ENCODE measurements at regions not wholly inside any gene's neighbourhood (a gene's known extent, or its start where the extent isn't known, plus 50 kb on each side); places are given as distances from the start of the nearest gene placed in this dataset.

DNA sequence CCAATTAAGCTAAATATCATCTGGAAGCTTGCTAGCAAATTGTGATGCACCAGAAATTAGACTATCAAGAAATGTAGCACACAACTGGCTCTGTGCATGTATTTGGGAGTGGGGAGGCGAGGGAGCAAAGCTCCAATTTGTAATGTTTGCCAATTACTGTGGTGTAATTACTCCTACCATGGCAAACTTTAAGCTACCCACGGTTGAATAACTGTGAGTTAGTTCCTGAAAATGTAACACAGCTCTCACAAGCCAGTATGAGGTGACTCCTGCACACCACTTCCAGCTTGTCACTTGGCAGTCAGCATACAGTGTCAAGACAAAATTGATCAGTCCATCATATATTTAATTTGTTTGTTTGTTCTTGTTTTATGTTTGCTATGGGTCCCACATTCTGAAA, 141.2 kb downstream of the TM2D1 start:
- H3K9me3 Mint-ChIP-seq = peaks cover 7 to 12% of the 10 kb centered on the region in 2 experiments; a peak in 4 of 5 replicates
- no peaks in the 10 kb centered on the region for H3K27me3 ChIP-seq (ENCODE audit: insufficient read depth, low read length)
- H3K27ac Mint-ChIP-seq = no peak overlapping the region
- H3K79me2 ChIP-seq (ENCODE audit: insufficient read depth, low read length) = no peaks in the 10 kb centered on the region
- no peaks in the 10 kb centered on the region for H4K20me1 ChIP-seq (ENCODE audit: control insufficient read depth, insufficient read depth, insufficient read length)
- no peak overlapping the region for H2BK20ac ChIP-seq (ENCODE audit: low read depth, low read length, poor library complexity, severe bottlenecking)
- no peak overlapping the region for H3K18ac ChIP-seq (ENCODE audit: insufficient read length, low read depth, low read length)
- TF ChIP-seq, protein P1, sequence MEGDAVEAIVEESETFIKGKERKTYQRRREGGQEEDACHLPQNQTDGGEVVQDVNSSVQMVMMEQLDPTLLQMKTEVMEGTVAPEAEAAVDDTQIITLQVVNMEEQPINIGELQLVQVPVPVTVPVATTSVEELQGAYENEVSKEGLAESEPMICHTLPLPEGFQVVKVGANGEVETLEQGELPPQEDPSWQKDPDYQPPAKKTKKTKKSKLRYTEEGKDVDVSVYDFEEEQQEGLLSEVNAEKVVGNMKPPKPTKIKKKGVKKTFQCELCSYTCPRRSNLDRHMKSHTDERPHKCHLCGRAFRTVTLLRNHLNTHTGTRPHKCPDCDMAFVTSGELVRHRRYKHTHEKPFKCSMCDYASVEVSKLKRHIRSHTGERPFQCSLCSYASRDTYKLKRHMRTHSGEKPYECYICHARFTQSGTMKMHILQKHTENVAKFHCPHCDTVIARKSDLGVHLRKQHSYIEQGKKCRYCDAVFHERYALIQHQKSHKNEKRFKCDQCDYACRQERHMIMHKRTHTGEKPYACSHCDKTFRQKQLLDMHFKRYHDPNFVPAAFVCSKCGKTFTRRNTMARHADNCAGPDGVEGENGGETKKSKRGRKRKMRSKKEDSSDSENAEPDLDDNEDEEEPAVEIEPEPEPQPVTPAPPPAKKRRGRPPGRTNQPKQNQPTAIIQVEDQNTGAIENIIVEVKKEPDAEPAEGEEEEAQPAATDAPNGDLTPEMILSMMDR (conservative IDR thresholded peaks at IDR 0.05) = no peak
- H4K5ac ChIP-seq (ENCODE audit: insufficient read length, low read depth, low read length) = no peak overlapping the region
- no peak overlapping the region for H2AK5ac ChIP-seq (ENCODE audit: insufficient read length, low read length)
- H3K14ac ChIP-seq (ENCODE audit: insufficient read depth, low read length) = no peak overlapping the region
- no peak overlapping the region for H3K4me2 ChIP-seq (ENCODE audit: insufficient read depth, insufficient read length, low read length)
- no peak overlapping the region for H2BK120ac ChIP-seq (ENCODE audit: low read depth, low read length, poor library complexity, severe bottlenecking)
- no peaks in the 10 kb centered on the region for H3K4me1 ChIP-seq (ENCODE audit: insufficient read depth, low read length)
- H3K27ac ChIP-seq (ENCODE audit: insufficient read length, low read depth, low read length) = no peak overlapping the region
- no peak overlapping the region for H2BK15ac ChIP-seq (ENCODE audit: low read depth, low read length)
- H4K8ac ChIP-seq (replicated peaks; ENCODE audit: insufficient read length, low read depth, low read length) = no peak overlapping the region
- H3K4me1 Mint-ChIP-seq = peaks cover 8 to 17% of the 10 kb centered on the region in 2 experiments
- H3K9me3 ChIP-seq (ENCODE audit: control insufficient read depth, low read depth, low read length) = no peaks in the 10 kb centered on the region
- H3K56ac ChIP-seq (ENCODE audit: insufficient read length, low read depth, low read length) = no peak overlapping the region
- H3K4ac ChIP-seq (ENCODE audit: low read depth, low read length) = no peak overlapping the region
- H2BK12ac ChIP-seq (ENCODE audit: insufficient read length, low read depth, low read length) = no peak overlapping the region
- no peak overlapping the region for H4K91ac ChIP-seq (ENCODE audit: insufficient read length, low read depth, low read length)
- H3T11ph ChIP-seq (ENCODE audit: low read length) = no peak overlapping the region
- H3K79me1 ChIP-seq (ENCODE audit: insufficient read depth, low read depth, low read length, poor library complexity, severe bottlenecking) = no peaks in the 10 kb centered on the region
- peaks cover 0 to 14% (median 0%) of the 10 kb centered on the region in 3 experiments; a peak in 3 of 7 replicates for H3K36me3 Mint-ChIP-seq (ENCODE audit: insufficient read depth in 1 of 3, low read depth in 3 of 3)
- no peaks in the 10 kb centered on the region for H3K27me3 Mint-ChIP-seq (ENCODE audit: low read depth)
- H3K4me3 Mint-ChIP-seq = no peak overlapping the region
- no peak for DNase-seq
- no peak overlapping the region for H3K23ac ChIP-seq (ENCODE audit: insufficient read length, low read depth, low read length)
- no peak overlapping the region for H3K9ac ChIP-seq (ENCODE audit: extremely low read depth, insufficient read length, low read length)
- H2AFZ ChIP-seq (ENCODE audit: low read length) = no peak overlapping the region
- H3K23me2 ChIP-seq (ENCODE audit: insufficient read length, low read depth, low read length, poor library complexity, severe bottlenecking) = no peaks in the 10 kb centered on the region
- H2BK5ac ChIP-seq (ENCODE audit: insufficient read length, low read length) = no peak overlapping the region
- no CpG with 5 or more reads among the region's 2 CpGs for WGBS (ENCODE audit: extremely low coverage, insufficient read length, low lambda C conversion rate)

All from H9 (cell line).